HG03039 (cell line): ENCODE measurements at regions not wholly inside any gene's neighbourhood (a gene's known extent, or its start where the extent isn't known, plus 50 kb on each side); places are given as distances from the start of the nearest gene placed in this dataset.

Experiments
- ATAC-seq: cut with Tn5 transposase; IDR thresholded peaks from one replicate; pipeline ENCODE4 v1.9.1; 2021; ENCODE audit warnings: mild to moderate bottlenecking, moderate library complexity; ENCODE audit not compliant: unreplicated experiment

- ATAC-seq: no peak
Measured at GRCh38 chr14:95466506-95466905, 49.9 kb downstream of the SYNE3 start.

- no peak for ATAC-seq
Measured at GRCh38 chr14:95465936-95466335, 50.5 kb downstream of the SYNE3 start.

GRCh38 chr14:95465358-95465757, 51.1 kb downstream of the SYNE3 start:
- no peak for ATAC-seq

GRCh38 chr14:95464514-95464913, 51.9 kb downstream of the SYNE3 start:
- no peak for ATAC-seq

GRCh38 chr14:95464103-95464502, 52.3 kb downstream of the SYNE3 start:
- no peak for ATAC-seq

- no peak for ATAC-seq
Measured at GRCh38 chr14:95463171-95463901, 53.1 kb downstream of the SYNE3 start.

- ATAC-seq: no peak
Measured at GRCh38 chr14:95462491-95462890, 54.0 kb downstream of the SYNE3 start.

GRCh38 chr14:95460647-95461478, 55.6 kb downstream of the SYNE3 start:
- no peak for ATAC-seq

- ATAC-seq: no peak
Measured at GRCh38 chr14:95458906-95459305, 57.5 kb downstream of the SYNE3 start.

GRCh38 chr14:95458459-95458858, 58.0 kb downstream of the SYNE3 start:
- ATAC-seq: no peak

- ATAC-seq: no peak
Measured at GRCh38 chr14:95456281-95456680, 60.2 kb downstream of the SYNE3 start.

- ATAC-seq: no peak
Measured at GRCh38 chr14:95455246-95455645, 61.2 kb downstream of the SYNE3 start.

- ATAC-seq: no peak
Measured at GRCh38 chr14:95453713-95453980, 62.8 kb downstream of the SYNE3 start.

GRCh38 chr14:95452893-95453712, 63.3 kb downstream of the SYNE3 start:
- ATAC-seq: no peak

- no peak for ATAC-seq
Measured at GRCh38 chr14:95452176-95452892, 64.1 kb downstream of the SYNE3 start.

GRCh38 chr14:95449131-95449530, 67.3 kb downstream of the SYNE3 start:
- no peak for ATAC-seq

GRCh38 chr14:95446470-95446869, 70.0 kb downstream of the SYNE3 start:
- ATAC-seq: no peak

GRCh38 chr14:95445676-95446075, 70.8 kb downstream of the SYNE3 start:
- ATAC-seq: no peak

- no peak for ATAC-seq
Measured at GRCh38 chr14:95445161-95445560, 71.3 kb downstream of the SYNE3 start.

- no peak for ATAC-seq
Measured at GRCh38 chr14:95444132-95445129, 72.0 kb downstream of the SYNE3 start.
